Keratinocyte (primary cell): ENCODE measurements at regions not wholly inside any gene's neighbourhood (a gene's known extent, or its start where the extent isn't known, plus 50 kb on each side); places are given as distances from the start of the nearest gene placed in this dataset.

ENCODE experiments used
- DNase-seq: peaks from one replicate; pipeline ENCODE4 v3.0.0-alpha.2; 2011; ENCODE audit warnings: low read depth, missing footprints, low spot score
- FAIRE-seq: peaks from 2 replicates; lab custom pipeline; 2011; peaks lifted over from hg19 to GRCh38; lab: Jason Lieb, UNC
- H2AFZ ChIP-seq: 2 replicates; pipeline ENCODE4 v1.6.0; 2012; ENCODE audit warnings: low read length, control low read depth, inconsistent platforms; ENCODE audit not compliant: control insufficient read depth
- H3K27ac ChIP-seq: 2 replicates; pipeline ENCODE4 v1.5.1; 2011; ENCODE audit warnings: low read length; ENCODE audit not compliant: control insufficient read depth, insufficient read depth
- H3K27me3 ChIP-seq: 3 replicates; pipeline ENCODE4 v1.6.0; 2011; ENCODE audit warnings: low read length; ENCODE audit not compliant: control insufficient read depth, insufficient read depth; ENCODE audit errors: extremely low read depth
- H3K36me3 ChIP-seq, 2 experiments: 2 replicates in 1 of 2; 3 replicates in 1 of 2; pipeline ENCODE4 v1.5.1; 2011; ENCODE audit warnings: low read length in 2 of 2, mild to moderate bottlenecking in 1 of 2; ENCODE audit not compliant: control insufficient read depth in 2 of 2, insufficient read depth in 2 of 2; ENCODE audit errors: extremely low read depth in 1 of 2
- H3K4me1 ChIP-seq: 3 replicates; pipeline ENCODE4 v1.5.1; 2011; ENCODE audit warnings: low read length; ENCODE audit not compliant: control insufficient read depth, insufficient read depth; ENCODE audit errors: extremely low read depth
- H3K4me2 ChIP-seq: 3 replicates; pipeline ENCODE4 v1.6.0; 2011; ENCODE audit warnings: low read depth, low read length; ENCODE audit not compliant: control insufficient read depth, insufficient read depth; ENCODE audit errors: extremely low read depth
- H3K4me3 ChIP-seq, 3 experiments: fragments of 200-600 bp in 1 of 3; sonication (generic) in 1 of 3; 2 replicates in 2 of 3; 3 replicates in 1 of 3; pipeline ENCODE4 v1.5.1; 2011 to 2016; ENCODE audit warnings: low read length in 3 of 3, mild to moderate bottlenecking in 3 of 3, control low read depth in 2 of 3, inconsistent platforms in 1 of 3, low read depth in 1 of 3, mixed read lengths in 1 of 3, mixed run types in 1 of 3, moderate library complexity in 1 of 3; ENCODE audit not compliant: control insufficient read depth in 2 of 3, insufficient read depth in 2 of 3; ENCODE audit errors: extremely low read depth in 1 of 3
- H3K79me2 ChIP-seq: 2 replicates; pipeline ENCODE4 v1.6.0; 2012; ENCODE audit warnings: low read length; ENCODE audit not compliant: control insufficient read depth, insufficient read depth
- H3K9ac ChIP-seq: 3 replicates; pipeline ENCODE4 v1.6.0; 2011; ENCODE audit warnings: low read length; ENCODE audit not compliant: control insufficient read depth, insufficient read depth; ENCODE audit errors: extremely low read depth
- H3K9me1 ChIP-seq: 3 replicates; pipeline ENCODE4 v1.6.0; 2011; ENCODE audit warnings: low read length; ENCODE audit not compliant: control insufficient read depth, insufficient read depth; ENCODE audit errors: extremely low read depth
- H3K9me3 ChIP-seq: 2 replicates; pipeline ENCODE4 v1.5.1; 2012; ENCODE audit warnings: low read depth, low read length; ENCODE audit not compliant: control insufficient read depth
- H4K20me1 ChIP-seq: 3 replicates; pipeline ENCODE4 v1.6.0; 2011; ENCODE audit warnings: low read length; ENCODE audit not compliant: control insufficient read depth, insufficient read depth; ENCODE audit errors: extremely low read depth
- CTCF ChIP-seq, 3 experiments: IDR thresholded peaks in 1 of 3; conservative IDR thresholded peaks in 1 of 3; optimal IDR thresholded peaks in 1 of 3; 2 replicates in 2 of 3; 3 replicates in 1 of 3; pipeline versions ENCODE3 to v1.5.1; 2011; ENCODE audit warnings: low read length in 3 of 3, mild to moderate bottlenecking in 3 of 3, moderate library complexity in 2 of 3, control low read depth in 1 of 3, inconsistent platforms in 1 of 3; ENCODE audit not compliant: insufficient read depth in 2 of 3; ENCODE audit errors: extremely low read depth in 1 of 3
- EZH2 ChIP-seq: IDR thresholded peaks from one replicate; pipeline ENCODE4 v1.6.1; 2012; ENCODE audit warnings: inconsistent platforms, mild to moderate bottlenecking, low read length, moderate library complexity
- dilution Hi-C: fragments of 300-500 bp; cut with MboI; formaldehyde crosslinking; loops from one replicate; pipeline ENCODE4 v1.7.0; 2020; ENCODE audit warnings: low sequenced_read_pairs; ENCODE audit not compliant: extremely low pct_ligation_motif_present

GRCh38 chr2:106623456-106623855, 136.3 kb downstream of the CD8B2 start:
- Histone ChIP-seq H3K4me3 (no peak overlapping the region), H3K27ac (no peak overlapping the region), H3K4me2 (no peak overlapping the region), H3K9ac (no peak overlapping the region), H3K9me1 (no peaks in the 10 kb centered on the region), H3K36me3 (no peaks in the 10 kb centered on the region), H4K20me1 (no peaks in the 10 kb centered on the region), H2AFZ (no peak overlapping the region), H3K27me3 (no peaks in the 10 kb centered on the region), H3K79me2 (no peaks in the 10 kb centered on the region), H3K4me1 (no peaks in the 10 kb centered on the region), H3K9me3 (no peaks in the 10 kb centered on the region)
- DNase-seq (no peak), FAIRE-seq (no peak)
- TF ChIP-seq CTCF (optimal IDR thresholded peaks at IDR 0.05 in 1 of 3, IDR thresholded peaks at IDR 0.05 in 1 of 3, conservative IDR thresholded peaks at IDR 0.05 in 1 of 3; ENCODE audit: extremely low read depth in 1 of 3, insufficient read depth in 2 of 3, low read length in 3 of 3) = no peak
- no peak for TF ChIP-seq EZH2
- dilution Hi-C loops = no loop called here

- no peaks in the 10 kb centered on the region for H4K20me1 ChIP-seq
- no peaks in the 10 kb centered on the region for H3K9me1 ChIP-seq
- no peak overlapping the region for H3K4me3 ChIP-seq
- no peaks in the 10 kb centered on the region for H3K79me2 ChIP-seq
- dilution Hi-C loops = no loop called here
- no peak overlapping the region for H3K9ac ChIP-seq
- H3K4me1 ChIP-seq = no peaks in the 10 kb centered on the region
- TF ChIP-seq CTCF (optimal IDR thresholded peaks at IDR 0.05 in 1 of 3, IDR thresholded peaks at IDR 0.05 in 1 of 3, conservative IDR thresholded peaks at IDR 0.05 in 1 of 3; ENCODE audit: extremely low read depth in 1 of 3, insufficient read depth in 2 of 3, low read length in 3 of 3) (no peak), EZH2 (no peak)
- no peak for FAIRE-seq
- H3K27ac ChIP-seq = no peak overlapping the region
- no peaks in the 10 kb centered on the region for H3K9me3 ChIP-seq
- H3K36me3 ChIP-seq = no peaks in the 10 kb centered on the region
- no peak overlapping the region for H2AFZ ChIP-seq
- no peaks in the 10 kb centered on the region for H3K27me3 ChIP-seq
- no peak overlapping the region for H3K4me2 ChIP-seq
- DNase-seq = no peak
These were observed 137.7 kb downstream of the CD8B2 start for GRCh38 chr2:106624787-106625380.
